ENCODE measurements at regions not wholly inside any gene's neighbourhood (a gene's known extent, or its start where the extent isn't known, plus 50 kb on each side); places are given as distances from the start of the nearest gene placed in this dataset.

DNA sequence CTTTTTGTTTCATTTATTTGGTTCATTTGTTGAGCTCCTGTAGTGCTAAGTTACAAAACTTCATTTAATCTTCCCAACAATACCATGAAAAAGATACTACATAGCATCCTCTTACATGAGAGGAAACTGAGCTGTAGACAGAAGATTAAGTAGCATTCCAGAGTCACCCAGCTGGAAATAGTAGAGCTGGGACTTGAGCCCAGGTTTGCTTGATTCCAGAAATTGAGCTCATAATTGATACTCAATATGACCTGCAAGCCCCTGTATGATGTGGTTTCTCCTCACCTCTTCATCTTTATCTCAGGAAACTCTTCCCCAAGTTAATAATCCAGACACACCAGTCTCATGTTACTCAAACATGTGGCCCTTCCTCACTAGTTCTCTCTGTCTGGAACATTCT lies 87.0 kb upstream of the DAAM1 start:
- FAIRE-seq (no peak), DNase-seq (ENCODE audit: insufficient read length, low spot score) (no peak)
- no peak for TF ChIP-seq POLR2A (IDR thresholded peaks at IDR 0.05; ENCODE audit: low read depth, low read length)

DNA sequence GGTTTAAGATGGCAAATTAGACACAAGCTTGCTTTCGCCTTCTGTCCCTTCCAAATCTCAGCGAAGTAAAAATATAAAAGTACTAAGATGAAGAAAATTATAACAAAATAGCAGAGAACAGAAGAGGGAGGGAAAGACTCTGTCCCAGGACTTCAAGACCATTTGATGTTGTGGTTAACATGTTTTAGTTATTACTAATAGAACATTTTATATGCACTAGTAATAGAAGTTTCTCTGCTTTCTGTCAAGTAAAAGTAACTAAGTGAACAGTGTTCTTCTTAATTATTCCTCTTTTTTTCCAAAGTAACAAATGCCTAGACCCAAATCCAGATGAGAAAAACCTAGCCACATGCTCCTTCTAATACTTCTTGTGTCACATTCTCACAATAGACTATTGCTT lies 85.1 kb upstream of the DAAM1 start:
- FAIRE-seq (no peak), DNase-seq (ENCODE audit: insufficient read length, low spot score) (no peak)
- TF ChIP-seq POLR2A (IDR thresholded peaks at IDR 0.05; ENCODE audit: low read depth, low read length), result no peak

GRCh38 chr14:59107819-59108218 lies 80.6 kb upstream of the DAAM1 start:
- TF ChIP-seq POLR2A (IDR thresholded peaks at IDR 0.05; ENCODE audit: low read depth, low read length), result no peak
- FAIRE-seq (no peak), DNase-seq (ENCODE audit: insufficient read length, low spot score) (no peak)

GRCh38 chr14:59116984-59117415 lies 71.5 kb upstream of the DAAM1 start:
- TF ChIP-seq POLR2A (IDR thresholded peaks at IDR 0.05; ENCODE audit: low read depth, low read length), result no peak
- DNase-seq (ENCODE audit: insufficient read length, low spot score) (no peak), FAIRE-seq (peak; percentile 36)

GRCh38 chr14:59117754-59118528 lies 70.5 kb upstream of the DAAM1 start:
- DNase-seq (ENCODE audit: insufficient read length, low spot score) (no peak), FAIRE-seq (no peak)
- no peak for TF ChIP-seq POLR2A (IDR thresholded peaks at IDR 0.05; ENCODE audit: low read depth, low read length)

- TF ChIP-seq POLR2A (IDR thresholded peaks at IDR 0.05; ENCODE audit: low read depth, low read length), result no peak
- no peak for FAIRE-seq
These were observed 67.5 kb upstream of the DAAM1 start for GRCh38 chr14:59120921-59121320.

GRCh38 chr14:59123531-59123930 lies 64.9 kb upstream of the DAAM1 start:
- FAIRE-seq, result no peak
- no peak for TF ChIP-seq POLR2A (IDR thresholded peaks at IDR 0.05; ENCODE audit: low read depth, low read length)
- DNase-seq (ENCODE audit: insufficient read length, low spot score), result no peak

More at GRCh38 chr14:59120921-59121320, 67.5 kb upstream of the DAAM1 start:
- no peak for DNase-seq (ENCODE audit: insufficient read length, low spot score)

- no peak for FAIRE-seq
These were observed 64.5 kb upstream of the DAAM1 start for GRCh38 chr14:59123975-59124374.

GRCh38 chr14:59125156-59125555 lies 63.3 kb upstream of the DAAM1 start:
- DNase-seq (ENCODE audit: insufficient read length, low spot score) (no peak), FAIRE-seq (no peak)
- no peak for TF ChIP-seq POLR2A (IDR thresholded peaks at IDR 0.05; ENCODE audit: low read depth, low read length)

More at GRCh38 chr14:59123975-59124374, 64.5 kb upstream of the DAAM1 start:
- DNase-seq (ENCODE audit: insufficient read length, low spot score), result no peak
- no peak for TF ChIP-seq POLR2A (IDR thresholded peaks at IDR 0.05; ENCODE audit: low read depth, low read length)

GRCh38 chr14:59126714-59127436 lies 61.6 kb upstream of the DAAM1 start:
- no peak for TF ChIP-seq POLR2A (IDR thresholded peaks at IDR 0.05; ENCODE audit: low read depth, low read length)
- FAIRE-seq (peak; percentile 86), DNase-seq (ENCODE audit: insufficient read length, low spot score) (peak; percentile 14)

- DNase-seq (ENCODE audit: insufficient read length, low spot score) (no peak), FAIRE-seq (no peak)
- TF ChIP-seq POLR2A (IDR thresholded peaks at IDR 0.05; ENCODE audit: low read depth, low read length), result no peak
These were observed 61.1 kb upstream of the DAAM1 start for GRCh38 chr14:59127437-59127732.

DNA sequence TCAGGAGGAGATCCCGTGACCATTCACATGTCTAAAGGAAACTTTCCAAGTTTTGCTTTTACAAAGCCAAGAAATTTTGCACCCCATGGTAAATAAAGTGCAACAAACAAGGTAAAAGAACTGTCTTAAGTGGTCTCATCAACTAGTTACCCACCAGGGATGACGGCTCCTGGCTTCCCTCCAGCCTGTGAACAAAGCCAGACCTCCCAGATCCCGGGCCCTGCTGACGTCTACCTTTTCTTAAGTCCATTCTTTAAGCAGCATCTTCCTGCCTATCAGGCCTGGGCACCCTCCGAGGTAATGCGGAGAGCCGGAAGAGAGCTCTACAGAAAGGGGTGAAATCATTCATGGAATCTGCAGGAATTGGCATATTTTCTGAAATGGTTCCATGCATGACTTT lies 58.0 kb upstream of the DAAM1 start:
- no peak for FAIRE-seq

DNA sequence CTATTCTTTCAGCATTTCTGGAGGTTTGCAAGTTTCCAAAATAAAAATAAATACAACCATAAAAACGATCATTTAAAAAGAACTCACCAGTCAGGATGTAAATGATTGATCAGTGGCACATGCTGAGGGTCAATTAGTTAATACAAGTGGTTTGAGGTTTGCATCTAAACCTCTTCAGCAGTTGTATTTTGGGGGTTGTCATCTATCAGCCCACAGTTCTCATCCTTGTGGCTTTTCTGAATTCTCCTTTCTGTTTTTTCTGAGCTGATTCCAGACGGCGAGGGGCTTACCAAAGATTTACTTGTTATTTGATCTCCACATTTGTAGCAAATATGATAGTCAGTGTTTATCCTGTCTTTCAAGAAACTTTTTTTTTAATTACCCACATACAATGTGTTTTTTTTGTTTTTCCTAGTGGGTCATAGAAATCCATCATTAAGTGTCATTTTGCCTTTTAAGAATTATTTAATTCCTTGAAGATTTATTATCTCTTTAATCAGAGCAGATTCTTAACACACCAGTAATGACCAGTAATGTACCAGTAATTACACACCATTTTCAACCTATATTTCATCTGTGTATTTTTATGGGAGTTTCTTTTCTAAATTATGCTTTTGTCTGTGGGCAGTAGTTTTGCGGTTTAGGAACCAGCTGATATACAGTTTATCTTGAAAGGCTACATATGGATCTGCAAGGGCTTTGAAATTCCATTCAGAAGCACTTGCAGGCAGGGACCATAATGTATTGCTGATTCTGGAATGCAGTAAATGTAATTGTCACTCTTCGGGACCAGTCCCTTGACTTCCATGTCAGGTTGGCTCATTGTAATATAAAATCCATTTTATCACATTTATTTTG lies 56.3 kb upstream of the DAAM1 start:
- DNase-seq (ENCODE audit: insufficient read length, low spot score) (no peak), FAIRE-seq (no peak)
- no peak for TF ChIP-seq POLR2A (IDR thresholded peaks at IDR 0.05; ENCODE audit: low read depth, low read length)

More for the DNA sequence above, 58.0 kb upstream of the DAAM1 start:
- no peak for TF ChIP-seq POLR2A (IDR thresholded peaks at IDR 0.05; ENCODE audit: low read depth, low read length)
- no peak for DNase-seq (ENCODE audit: insufficient read length, low spot score)

All from H54 (cell line).